Hindlimb muscle (tissue), 1 donor: ENCODE measurements at regions not wholly inside any gene's neighbourhood (a gene's known extent, or its start where the extent isn't known, plus 50 kb on each side); places are given as distances from the start of the nearest gene placed in this dataset.
"Not testable (repeated sequence)": the region's sequence is repeated elsewhere in the genome, so short reads cannot be mapped to it uniquely, and the experiment has no call there.

ENCODE experiments used
- DNase-seq: peaks from one replicate; pipeline ENCODE4 v3.0.0-alpha.2; 2013

DNA sequence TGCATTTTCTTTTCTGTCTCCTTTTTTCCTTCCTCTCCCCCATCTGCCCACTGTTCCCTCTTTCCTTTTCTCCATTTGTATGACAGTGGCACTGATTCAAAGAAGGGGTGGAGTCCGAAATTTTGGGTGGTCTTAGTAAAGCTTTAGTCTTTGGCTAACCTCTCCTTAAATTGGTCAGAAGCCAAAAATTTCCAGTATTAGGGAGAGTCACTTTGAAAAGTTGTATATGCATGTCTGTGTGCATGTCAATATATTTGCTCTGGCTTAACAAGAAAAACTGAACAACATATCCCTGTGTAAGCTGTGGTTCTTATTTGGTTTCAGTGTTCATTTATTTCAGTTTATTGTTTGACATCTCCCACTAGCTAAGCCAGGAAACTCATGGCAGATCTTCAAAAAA, 314.8 kb upstream of the CXADR start:
- peak; percentile 47 for DNase-seq

DNA sequence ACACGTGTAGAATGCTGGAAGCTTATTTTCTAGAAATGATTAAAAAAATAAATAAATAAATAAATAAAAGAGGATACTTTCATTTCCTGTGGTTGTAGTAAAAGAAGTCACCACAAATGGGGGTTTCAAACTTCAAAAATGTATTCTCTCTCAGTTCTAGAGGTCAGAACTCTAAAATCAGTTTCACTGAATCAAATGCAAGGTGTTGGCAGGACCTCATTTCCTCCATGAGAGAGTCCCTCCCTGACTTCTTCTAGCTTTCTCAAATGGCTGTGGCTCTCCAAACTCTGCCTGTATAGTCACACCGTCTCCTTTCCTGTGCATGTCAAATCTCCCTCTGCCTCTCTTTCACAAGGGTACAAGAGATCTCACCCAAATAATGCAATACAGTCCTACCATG, 312.6 kb upstream of the CXADR start:
- DNase-seq = no peak

DNA sequence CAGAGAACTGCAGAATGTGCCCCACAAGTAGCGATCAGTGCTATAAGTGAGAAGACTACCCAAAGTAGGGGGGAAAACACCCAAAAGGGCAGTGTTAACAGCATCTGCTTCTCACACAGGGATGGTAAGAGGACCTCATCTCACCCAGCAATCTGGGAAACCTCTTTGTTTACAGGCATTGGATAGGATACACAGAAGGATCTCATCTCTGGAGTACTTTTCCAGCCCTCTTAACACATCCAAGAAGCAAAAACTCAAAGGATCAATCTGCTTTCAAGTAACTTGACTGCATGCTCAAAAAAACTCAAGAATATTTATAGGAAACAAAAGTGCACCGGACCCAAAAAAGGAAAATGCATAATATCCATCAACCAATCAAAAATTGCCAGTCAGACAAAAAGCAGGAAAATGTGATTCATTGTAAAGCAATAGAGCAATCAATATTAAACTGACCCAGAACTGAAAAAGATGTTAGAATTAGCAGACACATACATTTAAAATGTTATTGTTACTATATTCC, 311.0 kb upstream of the CXADR start:
- no peak for DNase-seq

DNA sequence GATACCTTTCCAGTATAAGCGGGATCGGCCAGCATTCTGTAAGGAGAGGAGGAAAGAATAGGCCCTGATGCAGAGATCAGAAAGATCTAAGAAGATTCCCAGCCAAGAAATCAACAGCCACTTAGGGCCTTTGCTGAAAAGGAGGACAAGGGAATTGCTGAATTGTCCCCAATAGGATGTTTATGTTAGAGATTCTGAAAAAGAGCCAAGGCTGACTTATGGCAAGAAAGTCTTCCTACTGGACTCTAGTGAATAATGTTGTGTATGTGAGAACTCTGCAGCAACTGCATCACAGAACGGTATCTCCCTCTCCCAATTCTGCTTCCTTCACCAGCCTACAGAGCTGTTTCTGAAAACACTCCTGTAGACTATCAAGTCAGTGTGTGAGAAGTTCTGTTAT, 298.0 kb upstream of the CXADR start:
- no peak for DNase-seq

DNA sequence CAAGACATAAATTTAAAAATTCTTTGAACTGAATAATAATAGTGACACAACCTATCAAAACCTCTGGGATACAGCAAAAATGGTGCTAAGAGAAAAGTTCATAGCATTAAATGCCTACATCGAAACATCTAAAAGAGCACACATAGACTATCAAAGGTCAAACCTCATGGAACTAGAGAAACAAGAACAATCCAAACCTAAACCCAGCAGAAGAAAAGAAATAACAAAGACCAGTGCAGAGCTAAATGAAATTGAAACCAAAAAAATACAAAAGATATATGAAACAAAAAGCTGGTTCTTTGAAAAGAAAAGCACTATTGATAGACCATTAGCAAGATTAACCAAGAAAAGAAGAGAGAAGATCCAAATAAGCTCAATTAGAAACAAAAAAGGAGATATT, 293.8 kb upstream of the CXADR start:
- not testable (repeated sequence) for DNase-seq

DNA sequence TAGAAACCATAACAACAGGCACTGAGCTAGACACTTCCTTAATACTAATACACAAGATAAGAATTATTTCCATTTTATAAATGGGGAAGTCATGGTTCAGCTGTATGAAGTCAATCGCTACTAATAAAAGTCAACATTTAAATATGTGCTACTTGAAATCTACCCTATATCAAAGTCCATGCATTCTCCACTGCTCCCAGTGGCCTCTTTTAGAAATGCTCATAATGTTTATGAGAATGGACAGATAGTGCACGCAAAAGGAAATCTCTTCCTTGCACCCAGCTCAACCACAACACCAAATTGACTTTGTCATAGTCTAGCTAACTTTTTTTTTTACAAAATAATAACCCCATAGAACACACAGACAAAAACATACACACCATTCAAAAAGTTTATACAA, 281.7 kb upstream of the CXADR start:
- DNase-seq = no peak

DNA sequence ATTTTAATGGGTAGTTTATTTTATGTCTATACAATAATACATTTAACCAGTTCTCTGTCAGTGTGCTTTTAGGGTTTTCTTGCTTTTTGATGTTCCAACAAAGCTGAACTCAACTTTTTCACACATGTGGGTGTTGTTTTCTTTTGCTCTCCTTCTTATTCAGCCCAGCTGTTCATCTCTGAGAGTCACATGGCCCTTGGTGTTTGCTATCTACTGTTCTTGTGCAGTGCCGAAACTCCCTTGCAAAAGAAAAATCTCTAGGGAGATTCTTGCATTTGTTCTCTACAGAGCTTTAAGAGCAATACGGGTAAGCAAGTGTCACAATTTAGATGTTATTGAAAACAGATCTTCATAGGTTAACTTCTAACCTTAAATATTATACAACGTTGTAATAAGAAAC, 281.1 kb upstream of the CXADR start:
- no peak for DNase-seq

DNA sequence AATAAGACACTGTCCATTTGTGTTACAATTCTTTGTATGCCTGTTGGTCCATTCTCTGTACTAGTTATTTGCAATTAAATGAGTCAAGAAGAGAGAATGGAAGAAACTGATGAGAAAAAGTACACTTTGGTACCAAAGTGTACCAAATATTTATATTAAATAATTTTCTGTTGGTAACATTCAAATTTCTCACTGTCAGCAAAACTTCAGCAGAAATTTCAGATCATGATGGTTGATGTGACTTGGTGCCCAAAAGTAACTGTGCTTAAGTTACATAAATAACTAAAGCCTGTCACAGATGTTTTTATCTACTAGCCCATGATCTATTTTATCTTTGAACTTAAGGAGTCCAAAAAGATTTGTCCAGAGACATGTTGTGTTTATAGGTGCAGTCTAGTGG, 274.4 kb upstream of the CXADR start:
- DNase-seq = no peak

DNA sequence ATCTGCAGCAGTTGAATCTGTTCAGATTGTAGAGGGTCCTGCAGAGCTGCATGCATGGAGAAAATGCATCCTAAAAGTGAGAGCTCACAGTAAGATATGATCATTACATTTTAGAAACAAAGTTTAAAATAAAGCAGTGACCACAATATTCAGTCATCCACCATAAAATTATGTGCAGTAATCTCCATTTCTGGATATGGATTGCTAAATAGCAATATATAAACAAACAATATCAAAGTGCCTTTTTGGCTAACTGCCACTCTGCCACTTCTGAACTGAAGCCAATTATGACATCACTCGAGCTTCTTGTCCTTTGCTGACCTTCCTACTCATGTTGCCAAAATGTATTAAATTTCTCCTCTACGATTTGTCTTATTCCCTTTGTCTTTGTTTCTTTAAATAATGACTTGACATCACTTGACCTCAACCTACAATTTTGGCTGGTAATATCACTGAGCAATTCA, 262.0 kb upstream of the CXADR start:
- no peak for DNase-seq

DNA sequence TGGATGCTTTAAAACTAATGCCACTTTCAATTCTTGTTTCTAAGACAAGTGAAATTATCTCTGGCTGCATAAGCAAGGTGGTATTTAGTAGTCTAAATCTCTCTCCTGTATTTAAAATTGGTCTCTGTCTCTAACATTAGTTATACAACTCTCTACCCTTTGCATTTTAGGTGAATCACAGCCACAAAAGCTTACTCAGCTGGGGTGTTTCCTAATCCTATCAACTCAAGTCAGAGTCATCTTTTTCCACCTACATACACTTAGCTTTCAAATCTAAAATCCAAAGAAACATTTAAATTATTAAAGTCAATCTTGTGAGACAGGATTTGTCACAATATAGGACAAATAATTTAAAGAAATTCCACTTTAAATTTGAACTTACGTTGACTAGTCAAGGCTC, 255.1 kb upstream of the CXADR start:
- no peak for DNase-seq

DNA sequence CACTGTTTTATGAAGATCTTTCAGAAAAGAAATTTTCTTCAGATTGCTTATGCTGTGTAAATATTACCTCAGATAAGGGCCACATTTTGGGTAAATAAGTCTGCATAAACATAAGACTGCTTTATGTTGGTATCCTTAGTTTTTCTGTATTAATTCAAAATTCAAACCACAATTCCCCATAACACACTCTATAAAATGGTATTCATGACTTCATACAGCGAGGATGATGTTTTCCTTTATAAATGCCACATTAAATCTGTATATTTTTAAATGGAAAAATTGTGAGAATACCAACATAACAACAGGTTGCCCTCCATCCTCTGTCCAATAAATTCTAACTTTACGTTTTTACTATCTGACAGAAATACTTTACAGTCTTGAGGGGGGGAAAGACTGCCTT, 248.7 kb upstream of the CXADR start:
- no peak for DNase-seq

DNA sequence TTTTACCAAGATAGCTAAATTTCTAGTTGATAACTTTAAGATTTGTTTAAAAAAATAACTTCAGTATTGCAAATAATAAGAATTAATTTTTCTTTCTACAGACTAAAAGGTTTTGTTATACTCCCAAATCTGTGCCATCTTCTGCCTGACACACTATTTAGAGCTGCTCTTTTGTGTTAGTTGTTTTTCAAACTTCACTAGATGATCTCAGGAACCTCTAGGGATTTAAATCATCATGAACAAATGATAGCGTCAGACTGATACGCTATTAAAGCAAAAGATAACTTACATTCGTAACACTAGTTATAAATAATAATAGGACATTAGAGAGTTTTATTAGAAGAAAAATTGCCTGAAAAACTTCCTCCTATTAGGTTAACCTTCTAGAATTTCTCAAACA, 243.1 kb upstream of the CXADR start:
- no peak for DNase-seq

DNA sequence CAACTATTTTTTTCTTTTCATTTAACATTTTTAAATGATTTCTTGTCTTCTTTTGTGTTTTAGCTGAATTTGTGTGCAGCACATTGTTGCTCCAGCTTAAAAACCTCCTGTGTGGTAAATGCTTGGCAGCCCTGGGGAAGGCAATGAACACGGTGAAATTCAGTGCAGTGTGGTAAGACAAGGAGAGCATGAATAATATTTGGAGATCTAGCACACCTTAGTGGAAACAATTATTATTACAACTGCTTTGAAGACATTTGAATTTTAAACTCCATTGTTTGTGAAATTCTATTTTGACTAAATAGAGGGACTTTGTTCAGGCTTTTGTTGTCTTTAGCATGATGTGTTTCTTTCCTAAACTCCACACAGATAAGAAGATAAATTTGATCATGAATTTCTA, 242.6 kb upstream of the CXADR start:
- peak; percentile 64 for DNase-seq

DNA sequence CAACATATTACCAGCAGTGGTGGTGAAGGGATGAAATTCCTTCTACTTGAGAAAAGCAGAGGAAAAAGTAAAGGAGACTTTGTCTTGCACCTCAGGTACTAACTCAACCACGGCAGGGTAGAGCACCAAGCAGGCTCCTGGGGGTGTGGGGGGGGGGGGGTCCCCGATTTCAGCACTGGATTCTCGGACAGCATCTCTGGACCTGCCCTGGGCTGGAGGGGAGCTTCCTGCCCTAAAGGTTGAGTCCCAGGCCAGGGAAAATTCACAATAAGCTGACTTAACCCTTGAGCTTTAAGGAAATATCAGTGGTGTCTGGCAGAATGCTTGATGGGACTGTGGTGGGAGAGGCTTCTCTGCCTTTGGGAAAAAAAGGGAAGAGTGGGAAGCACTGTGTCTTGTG, 233.2 kb upstream of the CXADR start:
- DNase-seq = no peak

DNA sequence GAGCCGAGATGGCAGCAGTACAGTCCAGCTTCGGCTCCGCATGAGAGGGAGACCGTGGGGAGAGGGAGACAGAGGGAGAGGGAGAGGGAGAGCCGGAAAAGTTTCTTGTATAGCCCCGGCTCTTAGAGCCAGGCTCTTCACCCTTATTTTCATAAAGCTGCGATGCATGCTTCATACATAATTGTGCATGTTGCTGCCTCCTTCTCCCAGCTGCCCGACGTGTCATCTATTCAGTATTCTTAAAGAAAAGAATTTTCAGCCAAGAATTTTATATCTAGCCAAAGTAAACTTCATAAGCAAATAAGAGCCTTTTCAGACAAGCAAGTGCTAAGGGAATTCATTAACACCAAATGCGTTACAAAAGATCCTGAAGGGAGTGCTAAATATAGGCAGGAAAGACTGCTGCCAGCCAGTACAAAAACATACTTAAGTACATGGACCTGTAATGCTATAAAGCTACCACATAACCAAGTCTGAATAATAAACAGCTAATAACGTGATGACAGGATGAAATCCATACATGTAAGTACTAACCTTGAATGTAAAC, 219.8 kb upstream of the CXADR start:
- DNase-seq = not testable (repeated sequence)

DNA sequence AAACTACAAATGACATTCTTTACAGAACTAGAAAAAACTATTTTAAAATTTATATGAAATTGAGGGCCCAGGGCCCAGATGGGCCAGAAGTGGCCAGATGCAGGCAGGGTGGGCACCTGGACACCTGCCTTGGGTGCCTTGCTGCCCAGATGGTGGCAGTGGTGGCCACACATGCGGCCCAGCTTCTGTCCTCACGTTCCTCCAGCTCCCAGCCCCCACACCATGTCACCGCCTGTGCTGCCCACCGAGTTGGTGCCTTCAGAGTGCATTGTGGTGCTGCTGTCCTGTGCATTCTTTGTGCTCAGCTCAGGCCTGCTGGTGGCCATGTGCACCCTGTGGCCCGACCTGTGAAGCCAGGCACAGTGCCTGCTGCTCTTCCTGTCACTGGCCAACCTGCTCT, 216.8 kb upstream of the CXADR start:
- DNase-seq = no peak

DNA sequence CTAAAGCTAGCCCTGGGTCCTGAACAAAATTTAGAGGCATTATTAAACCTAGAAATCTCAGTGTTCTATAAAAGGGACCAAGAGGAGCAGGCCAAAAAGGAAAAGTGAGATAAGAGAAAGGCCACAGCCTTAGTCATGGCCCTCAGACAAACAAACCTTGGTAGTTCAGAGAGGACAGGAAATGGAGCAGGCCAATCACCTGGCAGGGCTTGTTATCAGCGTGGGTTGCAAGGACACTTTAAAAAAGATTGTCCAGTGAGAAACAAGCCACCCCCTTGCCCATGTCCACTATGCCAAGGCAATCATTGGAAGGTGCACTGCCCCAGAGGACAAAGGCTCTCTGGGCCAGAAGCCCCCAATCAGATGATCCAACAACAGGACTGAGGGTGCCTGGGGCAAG, 213.3 kb upstream of the CXADR start:
- DNase-seq = not testable (repeated sequence)

DNA sequence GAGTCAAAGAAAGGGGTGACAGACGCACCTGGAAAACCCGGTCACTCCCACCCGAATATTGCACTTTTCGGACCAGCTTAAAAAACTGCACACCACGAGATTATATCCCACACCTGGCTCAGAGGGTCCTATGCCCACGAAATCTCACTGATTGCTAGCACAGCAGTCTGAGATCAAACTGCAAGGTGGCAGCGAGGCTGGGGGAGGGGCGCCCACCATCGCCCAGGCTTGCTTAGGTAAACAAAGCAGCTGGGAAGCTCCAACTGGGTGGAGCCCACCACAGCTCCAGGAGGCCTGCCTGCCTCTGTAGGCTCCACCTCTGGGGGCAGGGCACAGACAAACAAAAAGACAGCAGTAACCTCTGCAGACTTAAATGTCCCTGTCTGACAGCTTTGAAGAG, 185.1 kb upstream of the CXADR start:
- DNase-seq = not testable (repeated sequence)

DNA sequence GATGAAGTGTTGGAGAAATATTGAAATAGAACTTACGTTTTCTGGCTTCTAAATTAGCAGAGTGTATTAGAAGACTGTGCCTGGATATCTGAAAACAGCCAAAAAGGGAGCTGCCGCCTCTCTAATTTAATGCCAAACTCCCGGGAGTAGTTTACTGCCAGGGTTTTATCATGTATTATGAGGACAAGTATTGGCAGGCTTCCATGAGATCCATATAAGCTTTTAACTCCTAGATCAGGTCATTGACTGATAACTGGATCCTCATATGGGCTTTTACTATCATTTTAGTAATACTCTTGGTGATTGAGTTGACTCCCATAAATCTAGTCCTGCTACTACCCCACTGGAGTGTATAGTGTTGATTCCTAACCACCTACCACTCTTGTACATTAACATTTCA, 178.4 kb upstream of the CXADR start:
- DNase-seq = no peak

DNA sequence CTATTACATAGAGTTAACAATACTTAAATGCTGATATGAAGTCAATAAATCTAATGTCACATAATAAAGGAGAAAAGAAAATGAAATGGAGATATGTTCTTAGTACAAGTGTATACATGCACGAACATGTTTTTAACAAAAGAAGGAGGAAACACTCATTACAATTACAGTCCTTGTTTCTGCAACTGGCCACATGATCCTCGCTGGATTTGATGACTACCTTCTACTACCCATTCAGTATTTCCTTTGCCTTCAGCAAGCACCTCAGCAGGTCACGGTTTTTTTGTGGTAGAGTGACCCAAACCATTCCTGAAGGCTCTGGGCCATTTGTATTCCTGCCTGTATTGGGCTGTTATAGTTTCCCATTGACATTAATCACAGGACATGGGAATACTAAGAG, 172.8 kb upstream of the CXADR start:
- DNase-seq = no peak

DNA sequence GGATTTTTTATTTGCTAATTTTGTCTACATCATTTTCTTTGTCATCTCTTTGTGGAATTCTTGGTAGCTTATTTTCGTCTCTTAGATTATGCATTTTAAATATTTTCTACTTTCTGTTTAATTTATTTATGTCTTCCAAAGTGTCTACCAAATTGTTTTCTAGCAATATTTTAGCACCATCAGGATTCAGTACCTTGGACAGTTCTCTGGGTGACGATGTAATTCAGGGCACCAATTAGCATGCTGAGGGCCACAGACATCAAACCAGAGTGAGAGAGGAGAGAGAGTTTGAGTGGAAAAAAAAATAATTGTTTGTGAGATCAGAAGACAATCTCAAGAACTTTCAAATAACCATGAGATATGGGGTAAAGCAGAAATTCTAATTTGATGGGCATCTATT, 169.8 kb upstream of the CXADR start:
- DNase-seq = no peak

DNA sequence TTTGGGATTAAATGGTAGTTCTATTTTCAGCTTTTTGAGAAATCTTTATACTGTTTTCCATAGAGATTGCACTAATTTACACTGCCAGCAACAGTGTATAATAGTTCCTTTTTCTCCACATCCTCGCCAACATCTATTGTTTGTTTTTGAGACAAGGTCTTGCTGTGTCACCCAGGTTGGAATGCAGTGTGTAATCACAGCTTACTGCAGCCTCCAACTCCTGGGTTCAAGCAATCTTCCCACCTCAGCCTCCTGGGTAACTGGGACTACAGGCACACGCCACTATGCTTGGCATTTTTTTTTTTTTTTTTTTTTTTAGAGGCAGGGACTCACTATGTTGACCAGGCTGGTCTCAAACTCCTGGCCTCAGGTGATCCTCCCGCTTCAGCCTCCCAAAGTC, 164.5 kb upstream of the CXADR start:
- DNase-seq = no peak

DNA sequence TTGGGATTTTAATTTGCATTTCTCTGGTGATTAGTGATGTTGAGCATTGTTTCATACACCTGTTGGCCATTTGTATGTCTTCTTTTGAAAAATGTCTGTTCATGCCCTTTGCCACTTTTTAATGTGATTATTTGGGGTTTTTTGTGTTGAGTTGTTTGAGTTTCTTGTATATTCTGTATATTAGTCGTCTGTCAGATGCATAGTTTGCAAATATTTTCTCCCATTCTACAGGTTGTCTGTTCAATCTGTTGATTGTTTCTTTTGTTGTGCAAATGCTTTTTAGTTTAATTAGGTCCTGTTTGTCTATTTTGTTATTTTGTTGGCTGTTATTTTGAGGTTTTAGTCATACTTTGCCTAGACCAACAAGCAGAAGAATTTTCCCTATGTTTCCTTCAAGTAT, 164.0 kb upstream of the CXADR start:
- DNase-seq = no peak

DNA sequence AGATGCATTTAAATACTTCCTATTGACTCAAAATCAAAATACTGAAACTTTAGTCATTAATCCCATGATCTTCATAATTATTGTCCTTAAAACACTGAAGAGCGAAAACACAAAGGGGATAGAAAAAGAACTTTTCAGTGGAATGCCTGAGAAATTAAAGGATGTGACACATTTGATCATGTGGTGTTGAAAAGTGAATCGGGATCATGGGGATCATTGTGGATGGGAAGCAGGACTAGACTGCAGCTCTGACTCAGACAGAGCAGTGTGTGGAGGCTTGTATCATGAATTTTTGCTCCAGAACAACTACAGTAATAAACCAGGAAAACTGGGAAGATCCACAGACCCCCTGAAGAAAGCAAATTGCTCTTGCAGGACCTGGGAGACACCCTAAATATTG, 161.1 kb upstream of the CXADR start:
- DNase-seq = no peak

DNA sequence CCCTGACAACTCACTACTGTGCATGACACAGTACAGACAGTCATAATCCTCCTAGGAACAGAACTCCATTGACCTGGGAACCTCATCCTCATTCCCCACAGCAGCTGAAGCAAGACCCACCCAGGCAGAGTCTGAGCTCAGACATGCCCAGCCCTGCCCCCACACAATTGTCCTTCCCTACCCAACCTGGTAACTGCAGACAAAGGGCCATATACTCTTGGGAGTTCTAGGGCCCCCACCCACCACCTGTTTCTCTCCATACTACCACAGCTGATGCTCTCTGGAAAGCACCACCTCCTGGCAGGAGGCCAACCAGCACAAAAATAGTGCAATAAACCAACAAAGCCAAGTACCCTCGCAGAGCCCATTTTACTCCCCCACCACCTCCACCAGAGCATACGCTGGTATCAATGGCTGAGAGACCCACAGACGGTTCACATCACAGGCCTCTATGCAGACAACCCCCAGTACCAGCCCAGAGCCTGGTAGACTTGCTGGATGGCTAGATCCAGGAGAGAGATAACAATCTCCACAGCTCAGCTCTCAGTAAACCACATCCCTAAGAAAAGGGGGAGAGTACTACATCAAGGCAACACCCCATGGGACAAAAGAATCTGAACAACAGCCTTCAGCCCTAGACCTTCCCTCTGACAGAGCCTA, 159.7 kb upstream of the CXADR start:
- no peak for DNase-seq
